AG04450 (cell line): ENCODE measurements at regions not wholly inside any gene's neighbourhood (a gene's known extent, or its start where the extent isn't known, plus 50 kb on each side); places are given as distances from the start of the nearest gene placed in this dataset.
A peak's percentile ranks its signal among the peaks of the same experiment; 100 is the strongest.

ENCODE experiments used
- CTCF ChIA-PET: fragments of 300-600, 350-600 bp; formaldehyde crosslinking; extraction: SDS; loops from one replicate; lab custom pipeline; 2022; ENCODE audit warnings: antibody characterized with exemption, inconsistent platforms; lab: Charles Lee
- POLR2A ChIA-PET: fragments of 350-600 bp; formaldehyde crosslinking; extraction: SDS; loops from one replicate; lab custom pipeline; 2021; ENCODE audit warnings: antibody characterized with exemption, inconsistent platforms; lab: Yijun Ruan, JAX
- DNase-seq: peaks from one replicate; pipeline ENCODE4 v3.0.0-alpha.2; 2011; ENCODE audit warnings: low read depth, low spot score
- H3K27ac ChIP-seq: one replicate; pipeline ENCODE4 v1.5.1; 2012; ENCODE audit warnings: low read depth, low read length, control low read depth
- H3K27me3 ChIP-seq: one replicate; pipeline ENCODE4 v1.6.0; 2012; ENCODE audit warnings: low read length; ENCODE audit not compliant: control insufficient read depth, insufficient read depth
- H3K4me3 ChIP-seq: 2 replicates; pipeline ENCODE4 v1.5.1; 2011; ENCODE audit warnings: mild to moderate bottlenecking, low read depth, low read length, control low read depth
- H3K9me3 ChIP-seq: 2 replicates; pipeline ENCODE4 v1.5.1; 2012; ENCODE audit warnings: low read length; ENCODE audit not compliant: control insufficient read depth, insufficient read depth
- TF ChIP-seq, protein P1 (sequence below): IDR thresholded peaks from 2 replicates; pipeline ENCODE4 v1.5.1; 2011; ENCODE audit warnings: low read depth, low read length, control low read depth, inconsistent platforms

DNA sequence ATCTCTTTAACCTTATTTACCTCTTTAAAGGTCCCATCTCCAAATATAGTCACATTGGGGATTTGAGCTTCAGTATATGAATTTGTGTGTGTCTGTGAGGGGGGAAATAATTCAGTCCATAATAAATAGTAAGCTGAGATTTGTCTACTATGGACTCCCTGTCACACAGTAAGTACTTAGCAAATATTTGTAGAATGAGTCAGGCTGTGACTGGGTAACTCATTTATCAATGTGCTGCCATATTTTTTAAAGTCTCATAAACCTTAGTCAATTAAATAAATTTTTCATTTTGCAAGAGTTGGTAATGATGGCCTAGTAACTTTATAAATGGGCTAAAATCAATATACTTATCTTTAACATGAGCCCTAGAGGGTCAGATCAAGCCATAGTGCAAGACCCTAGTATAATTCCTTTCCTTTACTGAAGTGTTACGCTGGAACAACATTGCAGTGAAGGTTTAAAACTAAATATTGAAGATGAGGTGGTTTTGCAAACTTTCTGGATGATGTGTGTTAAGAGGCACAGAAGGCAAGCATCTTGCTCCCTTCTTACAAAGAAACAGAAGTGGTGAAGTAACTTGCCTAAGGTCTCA is 305.1 kb downstream of the KCNRG start:
- TF ChIP-seq, protein P1, sequence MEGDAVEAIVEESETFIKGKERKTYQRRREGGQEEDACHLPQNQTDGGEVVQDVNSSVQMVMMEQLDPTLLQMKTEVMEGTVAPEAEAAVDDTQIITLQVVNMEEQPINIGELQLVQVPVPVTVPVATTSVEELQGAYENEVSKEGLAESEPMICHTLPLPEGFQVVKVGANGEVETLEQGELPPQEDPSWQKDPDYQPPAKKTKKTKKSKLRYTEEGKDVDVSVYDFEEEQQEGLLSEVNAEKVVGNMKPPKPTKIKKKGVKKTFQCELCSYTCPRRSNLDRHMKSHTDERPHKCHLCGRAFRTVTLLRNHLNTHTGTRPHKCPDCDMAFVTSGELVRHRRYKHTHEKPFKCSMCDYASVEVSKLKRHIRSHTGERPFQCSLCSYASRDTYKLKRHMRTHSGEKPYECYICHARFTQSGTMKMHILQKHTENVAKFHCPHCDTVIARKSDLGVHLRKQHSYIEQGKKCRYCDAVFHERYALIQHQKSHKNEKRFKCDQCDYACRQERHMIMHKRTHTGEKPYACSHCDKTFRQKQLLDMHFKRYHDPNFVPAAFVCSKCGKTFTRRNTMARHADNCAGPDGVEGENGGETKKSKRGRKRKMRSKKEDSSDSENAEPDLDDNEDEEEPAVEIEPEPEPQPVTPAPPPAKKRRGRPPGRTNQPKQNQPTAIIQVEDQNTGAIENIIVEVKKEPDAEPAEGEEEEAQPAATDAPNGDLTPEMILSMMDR, result no peak
- Histone ChIP-seq H3K27ac (no peak overlapping the region), H3K9me3 (no peaks in the 10 kb centered on the region), H3K4me3 (no peak overlapping the region), H3K27me3 (no peaks in the 10 kb centered on the region)
- POLR2A ChIA-PET, result no interaction called here
- peak; percentile 4 for DNase-seq
- CTCF ChIA-PET, result no interaction called here

DNA sequence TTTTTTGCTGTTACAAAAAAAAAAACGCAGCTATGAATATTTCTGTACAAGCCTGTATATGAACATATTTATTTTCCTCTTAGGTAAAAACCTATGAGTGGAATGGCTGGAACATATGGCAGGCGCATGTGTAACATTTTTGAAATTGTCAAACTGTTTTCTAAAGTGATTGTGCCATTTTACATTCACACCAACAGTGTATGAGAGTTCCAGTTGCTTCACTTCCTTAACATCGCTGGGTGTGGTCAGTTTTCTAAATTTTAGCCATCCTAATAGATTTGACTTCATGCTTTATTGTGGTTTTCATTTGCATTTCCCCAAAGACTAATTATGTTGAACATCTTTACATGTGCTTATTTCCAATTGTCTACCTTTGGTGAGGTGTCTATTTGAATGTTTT is 306.8 kb downstream of the KCNRG start:
- no peak for DNase-seq
- ChIA-PET POLR2A (no interaction called here), CTCF (interaction anchor here (1.6 kb wide), 1 partner anchor 479 kb away, joined by 4 read pairs; no protein-coding TSS in a partner anchor)
- Histone ChIP-seq H3K27ac (no peak overlapping the region), H3K4me3 (no peak overlapping the region), H3K9me3 (no peaks in the 10 kb centered on the region), H3K27me3 (no peaks in the 10 kb centered on the region)
- TF ChIP-seq, protein P1, result no peak

DNA sequence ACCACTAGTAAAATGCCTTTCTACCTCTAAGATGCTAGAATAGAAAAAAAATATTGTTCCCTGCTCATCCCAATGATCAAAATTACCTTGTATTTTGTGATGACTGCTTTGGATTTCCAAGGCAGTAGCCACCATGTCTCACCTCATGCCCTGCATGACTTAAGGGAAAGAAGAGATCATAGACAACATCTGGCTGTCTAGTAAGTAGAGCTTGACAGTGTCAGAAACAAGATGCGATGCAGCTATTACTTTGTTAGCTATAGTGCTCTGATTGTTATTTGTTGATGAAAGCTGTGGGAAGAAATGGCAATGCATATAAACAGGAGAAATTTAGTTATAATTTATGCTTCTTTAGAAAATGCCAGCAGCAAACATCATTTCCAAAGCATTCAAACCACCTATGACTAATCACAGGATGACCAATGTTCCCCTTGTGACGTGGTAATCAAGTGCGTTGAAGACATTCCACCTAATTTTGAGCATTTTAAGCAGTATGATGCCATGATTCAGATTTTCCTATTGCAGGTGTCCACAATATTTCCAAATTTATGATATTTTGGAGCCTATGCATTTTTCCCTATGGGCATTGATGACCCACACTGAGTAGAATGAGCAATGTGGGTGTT is 308.3 kb downstream of the KCNRG start:
- Histone ChIP-seq H3K4me3 (no peak overlapping the region), H3K9me3 (no peaks in the 10 kb centered on the region), H3K27ac (no peak overlapping the region), H3K27me3 (no peaks in the 10 kb centered on the region)
- TF ChIP-seq, protein P1, result no peak
- peak; percentile 71 for DNase-seq
- ChIA-PET CTCF (interaction anchor here (1.6 kb wide), 1 partner anchor 477 kb away, joined by 4 read pairs; no protein-coding TSS in a partner anchor), POLR2A (no interaction called here)

DNA sequence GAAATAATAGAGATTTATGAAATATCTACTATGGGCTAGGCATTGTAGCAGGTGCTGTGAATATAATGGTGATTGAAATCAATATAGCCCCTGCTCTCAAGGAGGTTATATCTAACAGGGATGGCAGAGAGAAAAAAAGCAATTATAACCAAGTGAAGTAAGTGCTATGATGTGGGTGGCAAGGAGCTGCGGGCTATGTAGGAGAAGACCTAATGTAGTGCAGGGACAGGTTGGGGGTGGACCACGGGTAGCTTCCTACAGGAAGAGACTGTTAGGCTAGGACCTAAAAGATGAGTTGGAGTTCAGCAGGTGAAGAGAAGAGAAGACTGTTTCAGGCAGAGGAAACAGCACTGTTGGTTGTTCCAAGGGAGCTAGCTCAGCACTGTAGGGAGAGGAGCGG is 311.0 kb downstream of the KCNRG start:
- Histone ChIP-seq H3K27me3 (no peaks in the 10 kb centered on the region), H3K27ac (no peak overlapping the region), H3K9me3 (no peaks in the 10 kb centered on the region), H3K4me3 (no peak overlapping the region)
- TF ChIP-seq, protein P1, result no peak
- no peak for DNase-seq
- ChIA-PET POLR2A (no interaction called here), CTCF (no interaction called here)

DNA sequence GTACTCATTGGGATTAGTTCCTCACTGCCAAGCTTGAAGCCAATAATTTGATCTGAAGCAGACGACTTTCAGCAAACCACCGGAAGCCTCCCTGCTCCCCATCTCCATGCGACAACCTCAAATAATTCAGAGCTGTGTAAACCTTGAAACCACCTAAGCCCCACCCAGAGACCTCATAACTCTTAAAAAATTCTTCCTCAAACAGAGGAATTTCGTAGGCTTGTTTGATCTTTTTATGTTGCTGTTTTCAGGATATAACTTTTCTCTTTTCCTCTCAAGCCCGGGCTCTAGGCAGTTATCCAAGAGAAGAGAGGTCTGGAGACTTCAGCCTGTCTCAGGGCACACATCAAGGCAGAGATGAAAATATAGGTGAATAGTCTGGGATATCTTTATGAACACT is 311.6 kb downstream of the KCNRG start:
- Histone ChIP-seq H3K27ac (no peak overlapping the region), H3K9me3 (no peaks in the 10 kb centered on the region), H3K27me3 (no peaks in the 10 kb centered on the region), H3K4me3 (no peak overlapping the region)
- DNase-seq, result no peak
- TF ChIP-seq, protein P1, result no peak
- ChIA-PET POLR2A (no interaction called here), CTCF (no interaction called here)
